Osteocyte (in vitro differentiated cells): ENCODE measurements at regions not wholly inside any gene's neighbourhood (a gene's known extent, or its start where the extent isn't known, plus 50 kb on each side); places are given as distances from the start of the nearest gene placed in this dataset.
"Not testable (repeated sequence)": the region's sequence is repeated elsewhere in the genome, so short reads cannot be mapped to it uniquely, and the experiment has no call there.

Experiments used
- DNase-seq: peaks from one replicate; pipeline ENCODE4 v3.0.0; 2021; ENCODE audit warnings: mixed read lengths; ENCODE audit not compliant: unreplicated experiment; ENCODE audit errors: extremely low spot score
- H3K27ac Mint-ChIP-seq: one replicate; pipeline ENCODE4 v1.8.0; 2021; ENCODE audit warnings: mild to moderate bottlenecking, mixed read lengths; ENCODE audit not compliant: unreplicated experiment
- H3K27me3 Mint-ChIP-seq: one replicate; pipeline ENCODE4 v1.8.0; 2021; ENCODE audit warnings: mixed read lengths; ENCODE audit not compliant: unreplicated experiment
- H3K36me3 Mint-ChIP-seq: one replicate; pipeline ENCODE4 v1.8.0; 2021; ENCODE audit warnings: mixed read lengths; ENCODE audit not compliant: unreplicated experiment
- H3K4me1 Mint-ChIP-seq: one replicate; pipeline ENCODE4 v1.8.0; 2021; ENCODE audit warnings: mixed read lengths; ENCODE audit not compliant: unreplicated experiment
- H3K4me3 Mint-ChIP-seq: one replicate; pipeline ENCODE4 v1.8.0; 2021; ENCODE audit warnings: mild to moderate bottlenecking, moderate library complexity, mixed read lengths; ENCODE audit not compliant: unreplicated experiment
- H3K9me3 Mint-ChIP-seq: one replicate; pipeline ENCODE4 v1.8.0; 2021; ENCODE audit warnings: mixed read lengths; ENCODE audit not compliant: unreplicated experiment
- TF ChIP-seq, protein P1 (sequence below): fragments of 200-600 bp; sonication (generic); IDR thresholded peaks from 2 replicates; pipeline ENCODE4 v1.5.0; 2021; ENCODE audit warnings: antibody characterized with exemption, mild to moderate bottlenecking, moderate library complexity

DNA sequence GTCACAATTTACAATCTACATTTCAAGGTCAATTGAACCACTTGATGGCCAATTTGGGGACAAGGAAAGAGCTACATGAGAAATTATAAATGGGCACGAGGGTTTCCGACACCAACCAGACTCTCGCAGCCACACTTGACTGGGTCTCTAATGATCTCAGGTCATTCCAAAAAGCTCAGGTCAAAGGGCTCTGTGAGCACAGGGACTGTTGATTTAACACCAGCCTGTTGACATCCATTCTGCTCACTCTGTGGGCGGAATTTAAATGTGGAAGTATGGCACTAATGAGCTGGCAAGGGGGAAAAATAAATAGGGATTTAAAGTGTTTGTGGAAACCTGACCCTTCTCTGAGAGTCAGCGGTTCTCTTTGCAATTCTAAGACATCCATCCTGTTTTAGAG, 810.7 kb upstream of the AUTS2 start:
- H3K36me3 Mint-ChIP-seq, result no peaks in the 10 kb centered on the region
- DNase-seq, result no peak
- TF ChIP-seq, protein P1, sequence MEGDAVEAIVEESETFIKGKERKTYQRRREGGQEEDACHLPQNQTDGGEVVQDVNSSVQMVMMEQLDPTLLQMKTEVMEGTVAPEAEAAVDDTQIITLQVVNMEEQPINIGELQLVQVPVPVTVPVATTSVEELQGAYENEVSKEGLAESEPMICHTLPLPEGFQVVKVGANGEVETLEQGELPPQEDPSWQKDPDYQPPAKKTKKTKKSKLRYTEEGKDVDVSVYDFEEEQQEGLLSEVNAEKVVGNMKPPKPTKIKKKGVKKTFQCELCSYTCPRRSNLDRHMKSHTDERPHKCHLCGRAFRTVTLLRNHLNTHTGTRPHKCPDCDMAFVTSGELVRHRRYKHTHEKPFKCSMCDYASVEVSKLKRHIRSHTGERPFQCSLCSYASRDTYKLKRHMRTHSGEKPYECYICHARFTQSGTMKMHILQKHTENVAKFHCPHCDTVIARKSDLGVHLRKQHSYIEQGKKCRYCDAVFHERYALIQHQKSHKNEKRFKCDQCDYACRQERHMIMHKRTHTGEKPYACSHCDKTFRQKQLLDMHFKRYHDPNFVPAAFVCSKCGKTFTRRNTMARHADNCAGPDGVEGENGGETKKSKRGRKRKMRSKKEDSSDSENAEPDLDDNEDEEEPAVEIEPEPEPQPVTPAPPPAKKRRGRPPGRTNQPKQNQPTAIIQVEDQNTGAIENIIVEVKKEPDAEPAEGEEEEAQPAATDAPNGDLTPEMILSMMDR, result no peak
- no peak overlapping the region for H3K27ac Mint-ChIP-seq
- H3K27me3 Mint-ChIP-seq, result no peaks in the 10 kb centered on the region
- H3K4me3 Mint-ChIP-seq, result no peak overlapping the region
- peaks cover 17% of the 10 kb centered on the region for H3K4me1 Mint-ChIP-seq
- H3K9me3 Mint-ChIP-seq, result no peaks in the 10 kb centered on the region

DNA sequence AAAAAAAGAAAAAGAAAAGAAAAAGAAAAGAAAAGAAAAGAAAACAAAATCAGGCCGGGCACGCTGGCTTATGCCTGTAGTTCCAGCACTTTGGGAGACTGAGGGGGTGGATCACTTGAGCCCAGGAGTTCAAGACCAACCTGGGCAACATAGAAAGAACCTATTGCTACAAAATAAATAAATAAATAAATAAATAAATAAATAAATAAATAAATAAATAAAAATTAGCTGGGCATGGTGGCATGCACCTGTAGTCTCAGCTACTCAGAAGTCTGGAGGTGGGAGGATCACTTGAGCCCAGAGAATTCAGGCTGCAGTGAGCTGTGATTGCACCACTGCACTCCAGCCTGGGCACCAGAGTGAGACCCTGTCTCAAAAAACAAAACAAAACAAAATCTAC, 809.7 kb upstream of the AUTS2 start:
- not testable (repeated sequence) for DNase-seq, H3K9me3 Mint-ChIP-seq, H3K36me3 Mint-ChIP-seq, H3K27ac Mint-ChIP-seq, H3K4me3 Mint-ChIP-seq, H3K27me3 Mint-ChIP-seq
- peaks cover 15% of the 10 kb centered on the region for H3K4me1 Mint-ChIP-seq

DNA sequence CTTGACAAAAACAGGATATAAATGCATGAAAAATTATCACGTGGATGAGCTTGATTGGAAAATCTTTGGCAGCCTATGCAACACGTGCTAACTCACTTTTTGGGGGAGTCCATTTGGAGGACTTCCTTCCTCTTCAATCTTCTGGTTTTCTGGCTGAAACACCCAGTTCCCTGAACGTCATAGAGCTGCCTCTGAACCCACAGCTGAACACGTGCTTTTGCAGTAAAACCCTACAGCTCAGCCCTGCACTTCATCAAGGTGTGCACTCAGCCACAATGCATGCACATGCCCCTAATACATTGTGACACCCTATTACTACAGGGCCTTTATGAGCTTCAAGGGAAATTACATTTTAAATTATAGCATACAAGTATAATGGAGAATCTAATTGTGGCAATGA, 808.7 kb upstream of the AUTS2 start:
- TF ChIP-seq, protein P1, result no peak
- no peaks in the 10 kb centered on the region for H3K36me3 Mint-ChIP-seq
- no peak for DNase-seq
- H3K27ac Mint-ChIP-seq, result no peak overlapping the region
- H3K9me3 Mint-ChIP-seq, result peaks cover 5% of the 10 kb centered on the region
- H3K4me3 Mint-ChIP-seq, result no peak overlapping the region
- H3K27me3 Mint-ChIP-seq, result no peaks in the 10 kb centered on the region
- H3K4me1 Mint-ChIP-seq, result peaks cover 11% of the 10 kb centered on the region

DNA sequence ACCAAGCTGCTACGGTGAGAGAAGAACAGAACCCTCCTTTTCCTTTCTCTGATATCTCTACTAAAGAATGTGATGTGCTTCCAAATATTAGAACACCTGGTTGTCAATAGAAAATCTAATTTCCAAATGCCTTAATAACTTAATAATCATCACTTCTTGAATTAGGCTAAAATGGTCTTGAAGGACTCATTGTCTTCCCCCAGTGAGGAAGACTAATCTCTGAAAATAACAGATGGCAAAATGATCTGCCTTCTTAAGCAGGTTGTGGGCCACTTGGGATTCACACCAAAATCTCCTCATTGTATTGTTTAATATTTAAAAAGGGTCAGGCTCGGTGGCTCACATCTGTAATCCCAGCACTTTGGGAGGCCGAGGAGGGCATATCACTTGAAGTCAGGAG, 805.9 kb upstream of the AUTS2 start:
- no peaks in the 10 kb centered on the region for H3K27me3 Mint-ChIP-seq
- H3K4me1 Mint-ChIP-seq, result peaks cover 6% of the 10 kb centered on the region
- peaks cover 5% of the 10 kb centered on the region for H3K9me3 Mint-ChIP-seq
- no peaks in the 10 kb centered on the region for H3K36me3 Mint-ChIP-seq
- no peak overlapping the region for H3K4me3 Mint-ChIP-seq
- no peak for DNase-seq
- TF ChIP-seq, protein P1, result no peak
- no peak overlapping the region for H3K27ac Mint-ChIP-seq

DNA sequence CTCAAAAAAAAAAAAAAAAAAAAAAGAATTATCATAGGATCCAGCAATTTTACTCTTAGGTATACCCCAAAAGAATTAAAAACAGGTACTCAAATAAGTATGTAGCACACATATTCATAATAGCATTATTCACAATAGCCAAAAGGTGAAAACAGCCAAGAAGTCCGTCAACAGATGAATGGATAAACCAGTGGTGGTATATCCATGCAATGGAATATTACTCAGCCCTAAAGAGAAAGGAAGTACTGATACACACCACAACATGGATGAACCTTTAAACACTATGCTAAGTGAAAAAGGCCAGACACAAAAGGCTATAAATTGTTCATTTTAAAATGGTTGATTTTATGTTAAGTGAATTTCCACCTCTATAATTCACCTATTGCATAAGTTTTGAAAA, 804.8 kb upstream of the AUTS2 start:
- H3K27me3 Mint-ChIP-seq, result no peaks in the 10 kb centered on the region
- no peak overlapping the region for H3K27ac Mint-ChIP-seq
- H3K4me1 Mint-ChIP-seq, result no peaks in the 10 kb centered on the region
- H3K36me3 Mint-ChIP-seq, result no peaks in the 10 kb centered on the region
- H3K9me3 Mint-ChIP-seq, result peaks cover 5% of the 10 kb centered on the region
- TF ChIP-seq, protein P1, result no peak
- H3K4me3 Mint-ChIP-seq, result no peak overlapping the region
- DNase-seq, result no peak

DNA sequence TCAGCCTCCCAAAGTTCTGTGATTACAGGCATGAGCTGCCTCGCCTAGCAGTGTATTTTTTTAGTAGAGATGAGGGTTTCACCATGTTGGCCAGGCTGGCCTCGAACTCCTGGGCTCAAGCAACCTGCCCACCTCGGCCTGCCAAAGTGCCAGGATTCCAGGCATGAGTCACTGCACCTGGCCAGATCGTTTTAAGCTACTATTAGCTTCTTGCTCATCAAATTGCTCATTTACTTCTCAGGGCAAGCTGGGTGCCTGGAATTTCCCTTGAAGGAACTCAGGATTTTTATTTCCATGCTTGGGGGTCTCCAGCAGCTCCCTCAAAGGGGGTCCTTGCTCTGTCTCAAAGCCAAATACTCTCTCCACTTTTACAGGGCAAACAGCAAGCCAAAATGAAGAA, 798.0 kb upstream of the AUTS2 start:
- TF ChIP-seq, protein P1, result no peak
- H3K4me3 Mint-ChIP-seq, result no peak overlapping the region
- no peak overlapping the region for H3K27ac Mint-ChIP-seq

More for the DNA sequence above, 798.0 kb upstream of the AUTS2 start:
- no peak for DNase-seq
- Mint-ChIP-seq H3K36me3 (no peaks in the 10 kb centered on the region), H3K9me3 (no peaks in the 10 kb centered on the region), H3K27me3 (no peaks in the 10 kb centered on the region), H3K4me1 (peaks cover 13% of the 10 kb centered on the region)
